IMR-90 (cell line): ENCODE measurements at regions not wholly inside any gene's neighbourhood (a gene's known extent, or its start where the extent isn't known, plus 50 kb on each side); places are given as distances from the start of the nearest gene placed in this dataset.

Source experiments
- CHD1 ChIP-seq: IDR thresholded peaks from 2 replicates; pipeline ENCODE4 v1.6.1; 2012; ENCODE audit warnings: low read depth, low read length, improper control_type of control experiment
- CTCF ChIP-seq: conservative IDR thresholded peaks from 2 replicates; pipeline ENCODE4 v1.5.1; 2012; ENCODE audit warnings: mild to moderate bottlenecking, low read depth, low read length, improper control_type of control experiment
- POLR2A ChIP-seq: IDR thresholded peaks from 2 replicates; pipeline ENCODE4 v1.6.1; 2012; ENCODE audit warnings: mild to moderate bottlenecking, low read depth, low read length
- RAD21 ChIP-seq: IDR thresholded peaks from 2 replicates; pipeline ENCODE4 v1.6.1; 2012; ENCODE audit warnings: low read length, improper control_type of control experiment
- RFX5 ChIP-seq: IDR thresholded peaks from 2 replicates; pipeline ENCODE4 v1.8.0; 2012; ENCODE audit warnings: low read depth, mild to moderate bottlenecking, low read length, moderate library complexity
- USF2 ChIP-seq: fragments of 150-350 bp; IDR thresholded peaks from 2 replicates; pipeline ENCODE4 v1.6.1; 2017; ENCODE audit warnings: mild to moderate bottlenecking, antibody characterized with exemption, low read length, low read depth

- TF ChIP-seq CHD1 (no peak), CTCF (no peak), RAD21 (no peak), POLR2A (no peak), USF2 (no peak), RFX5 (no peak)
Measured at GRCh38 chr18:70499218-70499691, 210.4 kb downstream of the SOCS6 start.
